Endothelial cell of umbilical vein (primary cell): ENCODE measurements at regions not wholly inside any gene's neighbourhood (a gene's known extent, or its start where the extent isn't known, plus 50 kb on each side); places are given as distances from the start of the nearest gene placed in this dataset.

Experiments used
- BruUV-seq: library from RNA; stranded (reverse); fragments of 400-500 nt; replicated peaks from 2 replicates; lab custom pipeline; 2021; lab: Mats Ljungman, UMichigan
- CTCF ChIA-PET: fragments of 300-600, 350-600 bp; sonication (Branson Sonifier 250); formaldehyde crosslinking; loops from one replicate; lab custom pipeline; 2021; ENCODE audit warnings: antibody characterized with exemption, inconsistent platforms; lab: Charles Lee
- POLR2A ChIA-PET: fragments of 300-600, 350-600 bp; sonication (Branson Sonifier 250); formaldehyde crosslinking; loops from one replicate; lab custom pipeline; 2021; ENCODE audit warnings: antibody characterized with exemption, inconsistent platforms; lab: Charles Lee
- DNase-seq: peaks from one replicate; pipeline ENCODE4 v3.0.0-alpha.2; 2011; ENCODE audit warnings: low read depth, low spot score
- FAIRE-seq: peaks from 2 replicates; lab custom pipeline; 2011; peaks lifted over from hg19 to GRCh38; lab: Jason Lieb, UNC
- H2AFZ ChIP-seq: 2 replicates; pipeline ENCODE4 v1.6.0; 2012; ENCODE audit warnings: low read depth, low read length, control low read depth, inconsistent platforms
- H3K27ac ChIP-seq: 2 replicates; pipeline ENCODE4 v1.5.1; 2011; ENCODE audit warnings: low read depth, mild to moderate bottlenecking, control low read depth, low read length, moderate library complexity; ENCODE audit not compliant: insufficient read depth
- H3K27me3 ChIP-seq, 2 experiments: 2 replicates each; pipeline versions ENCODE4 v1.6.0 to v1.6.1; 2011; ENCODE audit warnings: low read length in 2 of 2, mixed read lengths in 1 of 2; ENCODE audit not compliant: control insufficient read depth in 2 of 2, insufficient read depth in 2 of 2
- H3K36me3 ChIP-seq, 2 experiments: 2 replicates in 1 of 2; 3 replicates in 1 of 2; pipeline ENCODE4 v1.5.1; 2011; ENCODE audit warnings: low read length in 2 of 2, mild to moderate bottlenecking in 1 of 2, moderate library complexity in 1 of 2; ENCODE audit not compliant: control insufficient read depth in 2 of 2, insufficient read depth in 2 of 2; ENCODE audit errors: extremely low read depth in 1 of 2
- H3K4me1 ChIP-seq: 3 replicates; pipeline ENCODE4 v1.5.1; 2011; ENCODE audit warnings: mild to moderate bottlenecking, low read length; ENCODE audit not compliant: control insufficient read depth, insufficient read depth; ENCODE audit errors: extremely low read depth
- H3K4me2 ChIP-seq: 2 replicates; pipeline ENCODE4 v1.6.1; 2011; ENCODE audit warnings: low read length, control low read depth, mixed read lengths; ENCODE audit not compliant: insufficient read depth
- H3K4me3 ChIP-seq, 3 experiments: fragments of 200-600 bp in 1 of 3; sonication (generic), shearing (Covaris generic) in 1 of 3; replicated peaks in 1 of 3; 2 replicates each; pipeline ENCODE4 v1.5.1; 2011 to 2016; ENCODE audit warnings: control low read depth in 3 of 3, low read length in 3 of 3, mild to moderate bottlenecking in 2 of 3, inconsistent platforms in 1 of 3, low read depth in 1 of 3, moderate library complexity in 1 of 3; ENCODE audit not compliant: insufficient read depth in 1 of 3
- H3K79me2 ChIP-seq: 2 replicates; pipeline ENCODE4 v1.6.0; 2012; ENCODE audit warnings: low read length, inconsistent platforms; ENCODE audit not compliant: control insufficient read depth, insufficient read depth
- H3K9ac ChIP-seq: replicated peaks from 2 replicates; pipeline ENCODE3; 2011; ENCODE audit warnings: low read length, control low read depth; ENCODE audit not compliant: insufficient read depth; ENCODE audit errors: extremely low read depth
- H3K9me1 ChIP-seq: replicated peaks from 3 replicates; pipeline ENCODE4 v1.6.0; 2011; ENCODE audit warnings: mild to moderate bottlenecking, low read length; ENCODE audit not compliant: control insufficient read depth, insufficient read depth; ENCODE audit errors: extremely low read depth
- H3K9me3 ChIP-seq: replicated peaks from 2 replicates; pipeline ENCODE4 v1.5.1; 2012; ENCODE audit warnings: low read length, inconsistent platforms; ENCODE audit not compliant: control insufficient read depth, insufficient read depth
- H4K20me1 ChIP-seq: replicated peaks from 2 replicates; pipeline ENCODE3; 2011; ENCODE audit warnings: mild to moderate bottlenecking, low read length; ENCODE audit not compliant: control insufficient read depth, insufficient read depth; ENCODE audit errors: extremely low read depth
- CTCF ChIP-seq, 2 donors: IDR thresholded peaks; 1 replicate in 1 of 2; 2 replicates in 1 of 2; pipeline ENCODE4 v1.5.1; 2011; ENCODE audit warnings: low read length in 2 of 2, mild to moderate bottlenecking in 2 of 2, moderate library complexity in 2 of 2, control low read depth in 1 of 2, inconsistent platforms in 1 of 2, low read depth in 1 of 2; ENCODE audit not compliant: insufficient read depth in 1 of 2; ENCODE audit errors: extremely low read depth in 1 of 2
- EZH2 ChIP-seq: IDR thresholded peaks from 2 replicates; pipeline ENCODE4 v1.6.1; 2012; ENCODE audit warnings: borderline replicate concordance, low read depth, mild to moderate bottlenecking, moderate library complexity, low read length, inconsistent platforms; ENCODE audit not compliant: severe bottlenecking
- FOS ChIP-seq: IDR thresholded peaks from 2 replicates; pipeline ENCODE4 v1.6.1; 2011; ENCODE audit warnings: mild to moderate bottlenecking, low read length, moderate library complexity, borderline replicate concordance; ENCODE audit not compliant: insufficient read depth
- GATA2 ChIP-seq: IDR thresholded peaks from 2 replicates; pipeline ENCODE4 v1.7.0; 2011; ENCODE audit warnings: low read depth, mild to moderate bottlenecking, moderate library complexity, mixed read lengths, low read length; ENCODE audit not compliant: insufficient read length, insufficient read depth
- JUN ChIP-seq: IDR thresholded peaks from 2 replicates; pipeline ENCODE4 v1.6.1; 2011; ENCODE audit warnings: borderline replicate concordance, low read depth; ENCODE audit not compliant: insufficient read length, insufficient read depth
- MAX ChIP-seq: IDR thresholded peaks from 2 replicates; pipeline ENCODE4 v1.6.1; 2011; ENCODE audit not compliant: insufficient read depth, insufficient read length
- MYC ChIP-seq: IDR thresholded peaks from one replicate; pipeline ENCODE4 v1.6.1; 2011; ENCODE audit warnings: mild to moderate bottlenecking, low read depth, low read length
- POLR2A ChIP-seq: IDR thresholded peaks from 2 replicates; pipeline ENCODE4 v1.6.1; 2012; ENCODE audit warnings: low read depth, mild to moderate bottlenecking, control low read depth, low read length
- POLR2AphosphoS5 ChIP-seq: IDR thresholded peaks from 2 replicates; pipeline ENCODE4 v1.6.1; 2012; ENCODE audit warnings: low read depth, mild to moderate bottlenecking, control low read depth, low read length, moderate library complexity; ENCODE audit not compliant: insufficient read depth
- dilution Hi-C: fragments of 300-500 bp; cut with MboI; formaldehyde crosslinking; loops from one replicate; pipeline ENCODE4 v1.15.0; 2019; ENCODE audit warnings: low sequenced_read_pairs; ENCODE audit not compliant: extremely low pct_ligation_motif_present
- intact Hi-C: fragments of 100-400 bp; cut with micrococcal nuclease; formaldehyde crosslinking; loops from one replicate; pipeline ENCODE4 v1.10.0; 2022

DNA sequence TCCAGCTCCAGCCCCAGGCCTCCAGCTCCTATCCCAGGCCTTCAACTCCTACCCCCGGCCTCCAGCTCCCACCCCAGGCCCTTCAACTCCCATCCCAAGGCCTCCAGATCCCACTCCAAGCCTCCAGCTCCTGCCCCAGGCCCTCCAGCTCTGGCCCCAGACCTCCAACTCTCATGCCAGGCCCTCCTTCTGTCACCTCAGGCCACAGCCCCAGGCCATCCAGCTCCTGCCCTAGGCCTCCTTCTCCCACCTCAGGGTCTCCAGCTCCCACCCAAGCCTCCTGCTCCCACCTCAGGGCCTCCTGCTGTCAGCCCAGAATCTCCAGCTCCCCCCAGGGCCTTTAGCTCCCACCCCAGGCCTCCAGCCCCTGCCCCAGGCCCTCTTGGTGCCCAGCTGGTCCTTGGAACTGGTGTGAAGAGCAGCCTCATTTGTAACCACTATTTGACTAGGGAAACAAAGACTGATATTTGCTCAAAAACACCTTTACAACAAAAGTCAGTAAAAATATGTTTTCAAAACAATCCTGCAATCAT is 67.8 kb upstream of the SALL3 start:
- POLR2A ChIA-PET, result no interaction called here

More for the DNA sequence above, 67.8 kb upstream of the SALL3 start:
- Histone ChIP-seq H3K9me1 (no peaks in the 10 kb centered on the region), H4K20me1 (no peaks in the 10 kb centered on the region), H3K79me2 (no peaks in the 10 kb centered on the region), H3K4me3 (no peak overlapping the region), H3K9me3 (peaks cover 4% of the 10 kb centered on the region), H3K9ac (no peak overlapping the region), H3K27ac (no peak overlapping the region), H3K4me2 (no peak overlapping the region), H3K4me1 (no peaks in the 10 kb centered on the region), H3K27me3 (no peaks in the 10 kb centered on the region), H2AFZ (no peak overlapping the region), H3K36me3 (no peaks in the 10 kb centered on the region)
- TF ChIP-seq MAX, result no peak
- no peak for TF ChIP-seq EZH2
- TF ChIP-seq GATA2, result no peak
- no peak for TF ChIP-seq FOS
- TF ChIP-seq CTCF (IDR thresholded peaks at IDR 0.05; ENCODE audit: extremely low read depth in 1 of 2, insufficient read depth in 1 of 2, low read depth in 1 of 2, low read length in 2 of 2), result no peak
- TF ChIP-seq JUN, result no peak
- TF ChIP-seq MYC, result no peak
- TF ChIP-seq POLR2AphosphoS5, result no peak
- no peak for TF ChIP-seq POLR2A
- DNase-seq (no peak), FAIRE-seq (no peak)
- intact Hi-C loops (no loop called here), dilution Hi-C loops (no loop called here)
- CTCF ChIA-PET, result interaction anchor here (0.7 kb wide), 1 partner anchor 168 kb away, joined by 4 read pairs; no protein-coding TSS in a partner anchor
- BruUV-seq, result no TSS peak
